Gastroesophageal sphincter (tissue), 4 donors: ENCODE measurements at regions not wholly inside any gene's neighbourhood (a gene's known extent, or its start where the extent isn't known, plus 50 kb on each side); places are given as distances from the start of the nearest gene placed in this dataset.

Source experiments
- ATAC-seq: fragments of 150-250 bp; one replicate; pipeline ENCODE4 v1.9.1; 2016; ENCODE audit warnings: mild to moderate bottlenecking, moderate library complexity
- H3K27ac ChIP-seq, 4 donors: fragments of 200-600 bp; sonication (generic) in 3 of 4; 1 replicate in 3 of 4; 2 replicates in 1 of 4; pipeline ENCODE4 v1.5.1; 2016 to 2019
- H3K27me3 ChIP-seq: fragments of 200-600 bp; sonication (generic); one replicate; pipeline ENCODE4 v1.5.1; 2019
- H3K36me3 ChIP-seq, 2 donors: fragments of 200-600 bp; sonication (generic); one replicate each; pipeline ENCODE4 v1.5.1; 2019; ENCODE audit warnings: control low read depth in 1 of 2
- H3K4me1 ChIP-seq, 3 donors: fragments of 200-600 bp; sonication (generic); 1 replicate in 2 of 3; 2 replicates in 1 of 3; pipeline ENCODE4 v1.5.1; 2016 to 2019; ENCODE audit warnings: control low read depth in 2 of 3
- H3K4me3 ChIP-seq, 2 donors: fragments of 200-600 bp; sonication (generic); one replicate each; pipeline ENCODE4 v1.5.1; 2019; ENCODE audit warnings: mild to moderate bottlenecking in 1 of 2, moderate library complexity in 1 of 2
- H3K9me3 ChIP-seq, 3 donors: fragments of 200-600 bp; sonication (generic); one replicate each; pipeline ENCODE4 v1.5.1; 2017 to 2019; ENCODE audit warnings: control low read depth in 2 of 3
- EP300 ChIP-seq: sonication (generic); formaldehyde crosslinking; IDR thresholded peaks from one replicate; pipeline ENCODE4 v1.6.1; 2017; ENCODE audit warnings: antibody characterized with exemption, mild to moderate bottlenecking
- POLR2A ChIP-seq, 2 donors: fragments of 450-650 bp; IDR thresholded peaks; one replicate each; pipeline ENCODE4 v1.6.1; 2017; ENCODE audit warnings: antibody characterized with exemption in 2 of 2, mild to moderate bottlenecking in 2 of 2, moderate library complexity in 1 of 2
- POLR2AphosphoS5 ChIP-seq: sonication (generic); formaldehyde crosslinking; IDR thresholded peaks from one replicate; pipeline ENCODE4 v1.6.1; 2017; ENCODE audit warnings: antibody characterized with exemption
- WGBS, 2 donors: methylation state at CpG; one replicate each; pipeline ENCODE4 v1.1.5; 2018; ENCODE audit warnings: low coverage in 1 of 2; 5-methylcytosine and 5-hydroxymethylcytosine counted together
- TF ChIP-seq, protein P1 (sequence below), 4 experiments: fragments of 200-600 bp in 2 of 4; fragments of 450-650 bp in 2 of 4; sonication (generic) in 1 of 4; IDR thresholded peaks; one replicate each; pipeline ENCODE4 v1.5.1; 2017 to 2019; ENCODE audit warnings: antibody characterized with exemption in 4 of 4, mild to moderate bottlenecking in 2 of 4, moderate library complexity in 2 of 4

DNA sequence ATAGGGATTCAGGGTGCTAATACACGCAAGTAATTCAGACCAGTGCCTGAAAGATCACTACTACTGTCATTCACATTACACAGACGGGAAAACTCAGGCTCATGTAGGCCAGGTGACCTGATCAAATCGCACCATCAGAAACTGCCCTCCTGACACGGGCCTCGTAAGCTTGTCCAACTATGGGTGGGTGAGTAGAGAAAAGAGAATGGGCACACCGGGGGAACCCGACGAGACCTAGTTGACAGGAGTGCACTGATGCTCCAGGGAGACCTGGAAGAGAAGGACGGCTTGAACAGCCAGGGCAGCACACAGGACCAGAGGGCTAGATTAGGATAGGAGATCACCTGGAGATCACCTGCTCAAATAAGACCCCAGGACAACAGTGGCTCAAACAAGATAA, 166.9 kb upstream of the DIO3 start:
- no peak for ATAC-seq
- 72 to 91% methylated on average over 3 to 8 of the region's 9 CpGs for WGBS, 2 donors
- Histone ChIP-seq H3K27me3 (peaks cover 5% of the 10 kb centered on the region), H3K27ac (no peak overlapping the region), H3K9me3 (no peaks in the 10 kb centered on the region), H3K4me3 (no peak overlapping the region), H3K36me3 (no peaks in the 10 kb centered on the region), H3K4me1 (no peaks in the 10 kb centered on the region)
- TF ChIP-seq POLR2AphosphoS5, result no peak
- TF ChIP-seq POLR2A (IDR thresholded peaks at IDR 0.05), result no peak
- TF ChIP-seq, protein P1, sequence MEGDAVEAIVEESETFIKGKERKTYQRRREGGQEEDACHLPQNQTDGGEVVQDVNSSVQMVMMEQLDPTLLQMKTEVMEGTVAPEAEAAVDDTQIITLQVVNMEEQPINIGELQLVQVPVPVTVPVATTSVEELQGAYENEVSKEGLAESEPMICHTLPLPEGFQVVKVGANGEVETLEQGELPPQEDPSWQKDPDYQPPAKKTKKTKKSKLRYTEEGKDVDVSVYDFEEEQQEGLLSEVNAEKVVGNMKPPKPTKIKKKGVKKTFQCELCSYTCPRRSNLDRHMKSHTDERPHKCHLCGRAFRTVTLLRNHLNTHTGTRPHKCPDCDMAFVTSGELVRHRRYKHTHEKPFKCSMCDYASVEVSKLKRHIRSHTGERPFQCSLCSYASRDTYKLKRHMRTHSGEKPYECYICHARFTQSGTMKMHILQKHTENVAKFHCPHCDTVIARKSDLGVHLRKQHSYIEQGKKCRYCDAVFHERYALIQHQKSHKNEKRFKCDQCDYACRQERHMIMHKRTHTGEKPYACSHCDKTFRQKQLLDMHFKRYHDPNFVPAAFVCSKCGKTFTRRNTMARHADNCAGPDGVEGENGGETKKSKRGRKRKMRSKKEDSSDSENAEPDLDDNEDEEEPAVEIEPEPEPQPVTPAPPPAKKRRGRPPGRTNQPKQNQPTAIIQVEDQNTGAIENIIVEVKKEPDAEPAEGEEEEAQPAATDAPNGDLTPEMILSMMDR (IDR thresholded peaks at IDR 0.05), result no peak
- no peak for TF ChIP-seq EP300

GRCh38 chr14:101395779-101396178, 165.5 kb upstream of the DIO3 start:
- no peak overlapping the region for H3K4me3 ChIP-seq
- no peak for ATAC-seq
- no peaks in the 10 kb centered on the region for H3K9me3 ChIP-seq
- H3K27ac ChIP-seq, result no peak overlapping the region
- H3K4me1 ChIP-seq, result no peaks in the 10 kb centered on the region
- H3K36me3 ChIP-seq, result no peaks in the 10 kb centered on the region
- WGBS, 2 donors, result 70 to 86% methylated on average over 5 of the region's 5 CpGs
- peaks cover 5% of the 10 kb centered on the region for H3K27me3 ChIP-seq
- TF ChIP-seq POLR2AphosphoS5 (no peak), POLR2A (IDR thresholded peaks at IDR 0.05) (no peak), EP300 (no peak)
- TF ChIP-seq, protein P1 (IDR thresholded peaks at IDR 0.05), result no peak

DNA sequence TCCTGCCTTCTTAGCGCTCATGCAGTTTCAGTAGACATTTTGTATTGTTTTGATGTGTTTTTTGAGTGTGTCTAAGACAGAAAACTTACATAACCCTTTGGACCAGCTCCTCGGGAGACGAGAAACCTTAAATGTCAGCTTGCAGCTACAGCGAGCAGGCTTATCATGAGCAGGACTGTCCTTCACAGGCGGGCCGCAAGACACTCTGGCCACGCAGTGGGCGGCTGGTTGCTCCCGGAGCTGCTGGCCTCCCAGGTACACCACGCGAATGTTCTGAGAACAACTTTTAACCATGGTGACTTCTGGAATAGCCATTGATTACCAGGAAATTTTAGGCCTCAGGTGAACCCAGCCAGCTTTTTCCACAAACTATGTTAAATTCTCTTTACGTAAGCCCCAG, 164.1 kb upstream of the DIO3 start:
- no peak for TF ChIP-seq EP300
- TF ChIP-seq, protein P1 (IDR thresholded peaks at IDR 0.05), result no peak
- Histone ChIP-seq H3K36me3 (no peaks in the 10 kb centered on the region), H3K4me3 (no peak overlapping the region), H3K27me3 (peaks cover 7% of the 10 kb centered on the region), H3K27ac (no peak overlapping the region), H3K4me1 (no peaks in the 10 kb centered on the region), H3K9me3 (no peaks in the 10 kb centered on the region)
- WGBS, 2 donors, result 85 to 88% methylated on average over 3 to 11 of the region's 12 CpGs
- ATAC-seq, result no peak

DNA sequence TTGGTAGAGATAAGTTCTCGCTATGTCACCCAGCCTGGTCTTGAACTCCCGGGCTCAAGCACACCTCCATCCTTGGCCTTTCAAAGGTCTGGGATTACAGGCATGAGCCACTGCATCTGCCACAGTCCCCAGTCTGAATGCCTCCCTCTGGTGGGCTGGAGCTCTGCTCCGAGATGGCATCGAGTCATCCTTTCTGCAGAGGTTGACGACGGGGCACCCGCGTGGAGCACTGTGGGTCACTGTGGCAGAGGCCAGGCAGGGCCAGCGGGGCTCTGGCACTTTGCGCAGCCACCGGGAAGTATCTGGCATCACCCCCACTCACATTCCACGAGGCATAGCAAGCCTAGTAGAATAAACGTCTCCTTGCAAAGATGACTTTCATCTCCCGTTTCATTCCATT, 163.3 kb upstream of the DIO3 start:
- Histone ChIP-seq H3K27ac (no peak overlapping the region), H3K27me3 (peaks cover 15% of the 10 kb centered on the region), H3K4me1 (no peaks in the 10 kb centered on the region), H3K36me3 (no peaks in the 10 kb centered on the region), H3K9me3 (no peaks in the 10 kb centered on the region), H3K4me3 (no peak overlapping the region)
- 20 to 77% methylated on average over 3 to 4 of the region's 14 CpGs for WGBS, 2 donors
- TF ChIP-seq, protein P1 (IDR thresholded peaks at IDR 0.05), result no peak
- TF ChIP-seq POLR2AphosphoS5 (no peak), POLR2A (IDR thresholded peaks at IDR 0.05) (no peak), EP300 (no peak)
- no peak for ATAC-seq

DNA sequence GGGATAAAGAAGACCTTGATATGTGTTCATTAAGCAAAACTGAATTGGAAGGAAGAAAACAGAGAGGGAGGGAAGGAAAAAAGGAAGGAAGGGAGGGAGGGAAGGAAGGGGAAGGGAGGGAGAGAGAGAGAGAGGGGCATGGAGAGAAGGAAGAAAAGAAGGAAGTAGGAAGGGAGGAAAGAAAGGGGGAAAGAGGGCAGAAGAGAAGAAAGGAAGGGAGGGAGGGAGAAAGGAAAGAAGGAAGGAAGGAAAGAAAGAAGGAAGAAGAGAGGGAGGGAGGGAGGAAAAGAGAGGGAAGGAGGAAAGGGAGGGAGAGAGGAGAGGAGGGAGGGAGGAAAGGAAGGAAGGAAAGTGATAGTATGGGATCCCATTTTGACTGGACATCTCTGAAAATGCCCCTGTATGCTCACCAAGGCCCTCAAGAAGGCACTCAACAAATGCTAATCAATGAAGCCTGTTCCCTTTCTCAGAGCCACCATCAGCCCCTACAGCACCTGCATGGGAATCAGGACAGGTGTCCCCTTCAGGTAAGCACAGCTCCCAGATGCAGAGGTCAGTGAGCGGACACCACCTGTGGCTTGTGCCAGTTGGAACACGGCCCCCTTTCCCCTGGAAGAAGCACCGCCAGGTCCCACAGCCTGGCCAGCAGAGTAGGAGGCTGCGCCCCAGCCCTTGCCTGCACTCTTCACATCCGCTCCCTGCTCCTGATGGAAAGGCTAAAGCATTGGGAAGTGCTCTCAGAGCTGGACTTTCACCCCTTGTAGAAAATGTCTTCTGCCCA, 161.4 kb upstream of the DIO3 start:
- no peak overlapping the region for H3K27ac ChIP-seq
- no peak for TF ChIP-seq POLR2AphosphoS5
- no peak for TF ChIP-seq POLR2A (IDR thresholded peaks at IDR 0.05)
- no peak for TF ChIP-seq EP300
- TF ChIP-seq, protein P1 (IDR thresholded peaks at IDR 0.05), result no peak
- ATAC-seq, result no peak
- peaks cover 27% of the 10 kb centered on the region for H3K27me3 ChIP-seq
- no peaks in the 10 kb centered on the region for H3K4me1 ChIP-seq
- no CpG with 5 or more reads among the region's 5 CpGs for WGBS, 2 donors
- no peaks in the 10 kb centered on the region for H3K36me3 ChIP-seq
- H3K9me3 ChIP-seq, result no peaks in the 10 kb centered on the region
- no peak overlapping the region for H3K4me3 ChIP-seq
